Nephron (organoid): ENCODE measurements at regions not wholly inside any gene's neighbourhood (a gene's known extent, or its start where the extent isn't known, plus 50 kb on each side); places are given as distances from the start of the nearest gene placed in this dataset.

Experiments used
- H3K27ac Mint-ChIP-seq, 3 experiments: 2 replicates each; pipeline ENCODE4 v1.8.0; 2020; ENCODE audit warnings: mixed read lengths in 3 of 3, mild to moderate bottlenecking in 2 of 3, moderate library complexity in 1 of 3
- H3K27me3 Mint-ChIP-seq: 2 replicates; pipeline ENCODE4 v1.8.0; 2021; ENCODE audit warnings: low read depth, mild to moderate bottlenecking, moderate library complexity, mixed read lengths
- H3K36me3 Mint-ChIP-seq: 2 replicates; pipeline ENCODE4 v1.8.0; 2020; ENCODE audit warnings: low read depth, mixed read lengths
- H3K4me1 Mint-ChIP-seq: 2 replicates; pipeline ENCODE4 v1.8.0; 2020; ENCODE audit warnings: mixed read lengths
- H3K4me3 Mint-ChIP-seq, 3 experiments: 2 replicates each; pipeline ENCODE4 v1.8.0; 2020; ENCODE audit warnings: mild to moderate bottlenecking in 3 of 3, mixed read lengths in 3 of 3, moderate library complexity in 2 of 3
- H3K9me3 Mint-ChIP-seq: 2 replicates; pipeline ENCODE4 v1.8.0; 2020; ENCODE audit warnings: mixed read lengths
- CTCF ChIP-seq, 3 experiments: fragments of 200-600 bp; sonication (generic); IDR thresholded peaks; one replicate each; pipeline ENCODE4 v1.5.0; 2021; ENCODE audit warnings: antibody characterized with exemption in 3 of 3; ENCODE audit not compliant: unreplicated experiment in 3 of 3

GRCh38 chr9:135221951-135222631 is 134.6 kb downstream of the OLFM1 start:
- peaks cover 44% of the 10 kb centered on the region for H3K27me3 Mint-ChIP-seq
- H3K4me1 Mint-ChIP-seq = peaks cover 24% of the 10 kb centered on the region
- H3K36me3 Mint-ChIP-seq = no peaks in the 10 kb centered on the region
- H3K4me3 Mint-ChIP-seq = no peak overlapping the region
- peak in 1 of 3 experiments; percentile 13 for TF ChIP-seq CTCF (IDR thresholded peaks at IDR 0.05; ENCODE audit: unreplicated experiment in 3 of 3)
- peak overlapping the region in 2 of 3 experiments; percentile 19 to 60 for H3K27ac Mint-ChIP-seq
- no peaks in the 10 kb centered on the region for H3K9me3 Mint-ChIP-seq

- H3K27ac Mint-ChIP-seq = peak overlapping the region in 2 of 3 experiments; percentile 19 to 60
- H3K9me3 Mint-ChIP-seq = no peaks in the 10 kb centered on the region
- no peaks in the 10 kb centered on the region for H3K36me3 Mint-ChIP-seq
- TF ChIP-seq CTCF (IDR thresholded peaks at IDR 0.05; ENCODE audit: unreplicated experiment in 3 of 3) = no peak
- peaks cover 34% of the 10 kb centered on the region for H3K27me3 Mint-ChIP-seq
- H3K4me3 Mint-ChIP-seq = no peak overlapping the region
- H3K4me1 Mint-ChIP-seq = peaks cover 19% of the 10 kb centered on the region
Observed at GRCh38 chr9:135222881-135223760, 135.7 kb downstream of the OLFM1 start.

- H3K9me3 Mint-ChIP-seq = no peaks in the 10 kb centered on the region
- H3K4me3 Mint-ChIP-seq = no peak overlapping the region
- TF ChIP-seq CTCF (IDR thresholded peaks at IDR 0.05; ENCODE audit: unreplicated experiment in 3 of 3) = no peak
- H3K27ac Mint-ChIP-seq = no peak overlapping the region
- peaks cover 12% of the 10 kb centered on the region for H3K4me1 Mint-ChIP-seq
- H3K27me3 Mint-ChIP-seq = peaks cover 27% of the 10 kb centered on the region
- H3K36me3 Mint-ChIP-seq = no peaks in the 10 kb centered on the region
Observed at GRCh38 chr9:135223831-135224230, 136.4 kb downstream of the OLFM1 start.

- Mint-ChIP-seq H3K4me3 (no peak overlapping the region), H3K4me1 (peaks cover 10% of the 10 kb centered on the region), H3K27me3 (peaks cover 21% of the 10 kb centered on the region), H3K9me3 (no peaks in the 10 kb centered on the region), H3K36me3 (no peaks in the 10 kb centered on the region), H3K27ac (no peak overlapping the region)
- no peak for TF ChIP-seq CTCF (IDR thresholded peaks at IDR 0.05; ENCODE audit: unreplicated experiment in 3 of 3)
Observed at GRCh38 chr9:135224286-135224877, 136.9 kb downstream of the OLFM1 start.

- Mint-ChIP-seq H3K27me3 (peaks cover 17% of the 10 kb centered on the region), H3K9me3 (no peaks in the 10 kb centered on the region), H3K4me3 (no peak overlapping the region), H3K27ac (no peak overlapping the region), H3K4me1 (peaks cover 10% of the 10 kb centered on the region), H3K36me3 (no peaks in the 10 kb centered on the region)
- no peak for TF ChIP-seq CTCF (IDR thresholded peaks at IDR 0.05; ENCODE audit: unreplicated experiment in 3 of 3)
Observed at GRCh38 chr9:135224921-135225541, 137.6 kb downstream of the OLFM1 start.
